Breast epithelium (tissue), 3 donors: ENCODE measurements at regions not wholly inside any gene's neighbourhood (a gene's known extent, or its start where the extent isn't known, plus 50 kb on each side); places are given as distances from the start of the nearest gene placed in this dataset.

Experiments used
- CTCF ChIP-seq, 3 donors: fragments of 450-650 bp; IDR thresholded peaks; one replicate each; pipeline ENCODE4 v1.5.1; 2016 to 2017; ENCODE audit warnings: antibody characterized with exemption in 3 of 3, mild to moderate bottlenecking in 3 of 3, moderate library complexity in 3 of 3
- POLR2AphosphoS5 ChIP-seq, 3 donors: sonication (generic); formaldehyde crosslinking; IDR thresholded peaks; one replicate each; pipeline ENCODE4 v1.6.1; 2017; ENCODE audit warnings: antibody characterized with exemption in 3 of 3

- TF ChIP-seq POLR2AphosphoS5 (IDR thresholded peaks at IDR 0.05) (no peak), CTCF (IDR thresholded peaks at IDR 0.05) (no peak)
These were observed 211.5 kb downstream of the NMUR2 start for GRCh38 chr5:152193391-152194107.
